H1 (cell line): ENCODE measurements at regions not wholly inside any gene's neighbourhood (a gene's known extent, or its start where the extent isn't known, plus 50 kb on each side); places are given as distances from the start of the nearest gene placed in this dataset.

ENCODE experiments used
- CTCF ChIP-seq, 3 experiments: IDR thresholded peaks; 1 replicate in 2 of 3; 2 replicates in 1 of 3; pipeline versions ENCODE4 v1.5.1 to v1.6.1; 2011; ENCODE audit warnings: low read length in 3 of 3, mild to moderate bottlenecking in 3 of 3, inconsistent platforms in 2 of 3, low read depth in 1 of 3, moderate library complexity in 1 of 3; ENCODE audit not compliant: insufficient read depth in 1 of 3; ENCODE audit errors: control extremely low read depth in 1 of 3
- MAFK ChIP-seq: IDR thresholded peaks from 2 replicates; pipeline ENCODE4 v1.6.1; 2012; ENCODE audit warnings: low read depth, mild to moderate bottlenecking, improper control_type of control experiment, low read length

GRCh38 chr14:39505812-39506211, 73.6 kb upstream of the FBXO33 start (continued):
- no peak for TF ChIP-seq CTCF (IDR thresholded peaks at IDR 0.05; ENCODE audit: control extremely low read depth in 1 of 3, insufficient read depth in 1 of 3, low read depth in 1 of 3, low read length in 3 of 3)
- no peak for TF ChIP-seq MAFK
